ENCODE measurements at regions not wholly inside any gene's neighbourhood (a gene's known extent, or its start where the extent isn't known, plus 50 kb on each side); places are given as distances from the start of the nearest gene placed in this dataset.

GRCh38 chr5:145632701-145633100 lies 202.4 kb downstream of the PRELID2 start:
- no peak overlapping the region for H4K8ac ChIP-seq (ENCODE audit: low read depth in 2 of 2, low read length in 2 of 2)
- no peak for DNase-seq
- H2AK9ac ChIP-seq (replicated peaks; ENCODE audit: low read depth, low read length, poor library complexity), result no peak overlapping the region
- H3K4me2 ChIP-seq (ENCODE audit: low read depth, low read length), result no peak overlapping the region
- dilution Hi-C loops (cut with HindIII; ENCODE audit: low sequenced_read_pairs, unreplicated experiment), result no loop called here
- ChIA-PET POLR2A (ENCODE audit: unreplicated experiment) (no interaction called here), CTCF (no interaction called here)
- no peaks in the 10 kb centered on the region for H4K20me1 ChIP-seq (ENCODE audit: insufficient read depth, low read length)
- H2AK5ac ChIP-seq (ENCODE audit: low read depth, low read length), result no peak overlapping the region
- in situ Hi-C loops (cut with MboI; ENCODE audit: low sequenced_read_pairs), result no loop called here
- H3K4me1 ChIP-seq (ENCODE audit: control insufficient read depth, insufficient read depth, low read length), result no peaks in the 10 kb centered on the region
- BruUV-seq (replicated peaks), result no TSS peak
- no peak overlapping the region for H3K14ac ChIP-seq (replicated peaks; ENCODE audit: low read depth, low read length)
- H3K4ac ChIP-seq (ENCODE audit: low read depth, low read length), result no peak overlapping the region
- H3K79me1 ChIP-seq (ENCODE audit: low read depth in 1 of 2, low read length in 2 of 2), result no peaks in the 10 kb centered on the region
- H3K9me3 ChIP-seq (ENCODE audit: control insufficient read depth, insufficient read depth, low read length), result no peaks in the 10 kb centered on the region
- no peak overlapping the region for H2BK15ac ChIP-seq (ENCODE audit: low read depth, low read length)
- no peaks in the 10 kb centered on the region for H3K36me3 ChIP-seq (ENCODE audit: control insufficient read depth, insufficient read depth, low read length)
- no peak overlapping the region for H3K9ac ChIP-seq (ENCODE audit: low read depth, low read length)
- no peaks in the 10 kb centered on the region for H3K27me3 ChIP-seq (ENCODE audit: control insufficient read depth, insufficient read depth, low read length)
- no peak overlapping the region for H3K56ac ChIP-seq (ENCODE audit: extremely low read depth, insufficient read depth, low read length)
- ATAC-seq (ENCODE audit: low read depth), result no peak
- H3K18ac ChIP-seq (ENCODE audit: low read depth, low read length), result no peak overlapping the region
- H3K9me1 ChIP-seq (ENCODE audit: insufficient read depth, low read length), result 0 out of 2 replicates have a peak, but pooled peaks cover 3% of the 10 kb centered on the region
- WGBS, 2 experiments (ENCODE audit: extremely low coverage in 2 of 2, insufficient read length in 1 of 2), result 80% methylated on average over 1 of the region's 1 CpG; no CpG with 5 or more reads in 1 of the 2 experiments
- no peak overlapping the region for H3K23ac ChIP-seq (ENCODE audit: low read depth, low read length)
- H2AFZ ChIP-seq (replicated peaks; ENCODE audit: low read length, poor library complexity), result no peak overlapping the region
- no peak overlapping the region for H3K4me3 ChIP-seq (ENCODE audit: insufficient read depth, low read depth, low read length)
- intact Hi-C loops (cut with micrococcal nuclease), result no loop called here
- H2BK20ac ChIP-seq (ENCODE audit: low read depth, low read length), result no peak overlapping the region
- H2BK120ac ChIP-seq (ENCODE audit: low read depth, low read length), result no peak overlapping the region
- TF ChIP-seq NFE2L2 (IDR thresholded peaks at IDR 0.05; ENCODE audit: low read depth, low read length), result no peak
- TF ChIP-seq RFX5 (IDR thresholded peaks at IDR 0.05; ENCODE audit: low read depth, low read length), result no peak
- no peak for TF ChIP-seq MAFK (IDR thresholded peaks at IDR 0.05; ENCODE audit: low read depth, low read length)
- no peak for TF ChIP-seq CEBPB (IDR thresholded peaks at IDR 0.05; ENCODE audit: low read depth, low read length)
- H4K91ac ChIP-seq (ENCODE audit: insufficient read depth, low read depth, low read length), result no peak overlapping the region
- H4K5ac ChIP-seq (ENCODE audit: low read depth, low read length), result no peak overlapping the region
- H2BK5ac ChIP-seq (ENCODE audit: low read depth, low read length, poor library complexity, severe bottlenecking), result no peak overlapping the region
- no peak overlapping the region for H3K27ac ChIP-seq (ENCODE audit: insufficient read depth, low read length)

All from IMR-90 (cell line).